MM.1S (cell line): ENCODE measurements at regions not wholly inside any gene's neighbourhood (a gene's known extent, or its start where the extent isn't known, plus 50 kb on each side); places are given as distances from the start of the nearest gene placed in this dataset.

Experiments
- DNase-seq: peaks from one replicate; pipeline ENCODE4 v3.0.0-alpha.2; 2015
- H2AFZ ChIP-seq: fragments of 300-600 bp; sonication (generic); 2 replicates; pipeline ENCODE4 v1.6.0; 2016; ENCODE audit warnings: antibody characterized with exemption, low read length
- H3F3A ChIP-seq: fragments of 300-600 bp; sonication (generic); 2 replicates; pipeline ENCODE4 v1.6.1; 2016; ENCODE audit warnings: mild to moderate bottlenecking, antibody characterized with exemption, low read length, moderate library complexity, mixed read lengths; ENCODE audit not compliant: insufficient read depth
- H3K27ac ChIP-seq: fragments of 300-600 bp; sonication (generic); 2 replicates; pipeline ENCODE4 v1.5.1; 2016; ENCODE audit warnings: mild to moderate bottlenecking, low read length
- H3K27me3 ChIP-seq: fragments of 300-600 bp; sonication (generic); replicated peaks from 2 replicates; pipeline ENCODE4 v1.6.0; 2016; ENCODE audit warnings: low read length; ENCODE audit not compliant: insufficient read depth
- H3K36me3 ChIP-seq: fragments of 300-600 bp; sonication (generic); replicated peaks from 2 replicates; pipeline ENCODE4 v1.6.1; 2016; ENCODE audit warnings: mild to moderate bottlenecking, low read length, mixed read lengths; ENCODE audit not compliant: insufficient read depth
- H3K4me1 ChIP-seq: fragments of 300-600 bp; sonication (generic); 2 replicates; pipeline ENCODE4 v1.6.1; 2016; ENCODE audit warnings: low read length, mixed read lengths
- H3K4me2 ChIP-seq: fragments of 300-600 bp; sonication (generic); 2 replicates; pipeline ENCODE4 v1.6.0; 2016; ENCODE audit warnings: low read depth, low read length
- H3K4me3 ChIP-seq: fragments of 300-600 bp; sonication (generic); 2 replicates; pipeline ENCODE4 v1.5.1; 2016; ENCODE audit warnings: low read length, mixed read lengths
- H3K79me2 ChIP-seq: fragments of 300-600 bp; sonication (generic); 2 replicates; pipeline ENCODE4 v1.6.1; 2016; ENCODE audit warnings: mixed run types, low read length, mixed read lengths
- H3K9ac ChIP-seq: fragments of 300-600 bp; sonication (generic); 2 replicates; pipeline ENCODE4 v1.6.1; 2016; ENCODE audit warnings: low read length, mixed read lengths
- H3K9me2 ChIP-seq: fragments of 300-600 bp; sonication (generic); replicated peaks from 2 replicates; pipeline ENCODE4 v1.6.1; 2016; ENCODE audit warnings: mild to moderate bottlenecking, low read length, mixed read lengths; ENCODE audit not compliant: insufficient read depth
- H3K9me3 ChIP-seq: fragments of 300-600 bp; sonication (generic); replicated peaks from 2 replicates; pipeline ENCODE4 v1.6.1; 2016; ENCODE audit warnings: mild to moderate bottlenecking, low read length, mixed read lengths; ENCODE audit not compliant: insufficient read depth
- H4K20me1 ChIP-seq: fragments of 300-600 bp; sonication (generic); 2 replicates; pipeline ENCODE4 v1.6.1; 2016; ENCODE audit warnings: mild to moderate bottlenecking, low read length, moderate library complexity, mixed read lengths; ENCODE audit not compliant: insufficient read depth
- CTCF ChIP-seq: fragments of 300-600 bp; sonication (generic); IDR thresholded peaks from 2 replicates; pipeline ENCODE4 v1.5.1; 2016; ENCODE audit warnings: antibody characterized with exemption, low read length, mixed read lengths
- EZH2 ChIP-seq: fragments of 300-600 bp; sonication (generic); optimal IDR thresholded peaks from 2 replicates; pipeline ENCODE3; 2017; ENCODE audit warnings: low read depth, mild to moderate bottlenecking, antibody characterized with exemption, low read length, mixed read lengths
- EZH2phosphoT487 ChIP-seq: fragments of 300-600 bp; sonication (generic); IDR thresholded peaks from 2 replicates; pipeline ENCODE4 v1.6.1; 2018; ENCODE audit warnings: antibody characterized with exemption, low read length

GRCh38 chr5:8825139-8825757 is 720.6 kb downstream of the SEMA5A start:
- Histone ChIP-seq H4K20me1 (no peaks in the 10 kb centered on the region), H3K4me2 (no peak overlapping the region), H3K79me2 (no peaks in the 10 kb centered on the region), H3K4me1 (no peaks in the 10 kb centered on the region), H3K27ac (no peak overlapping the region), H3K9me2 (no peaks in the 10 kb centered on the region), H3K4me3 (no peak overlapping the region), H3K27me3 (no peaks in the 10 kb centered on the region), H3K36me3 (no peaks in the 10 kb centered on the region), H2AFZ (no peak overlapping the region), H3F3A (no peaks in the 10 kb centered on the region), H3K9me3 (no peaks in the 10 kb centered on the region), H3K9ac (no peak overlapping the region)
- no peak for DNase-seq
- TF ChIP-seq CTCF: no peak
- no peak for TF ChIP-seq EZH2phosphoT487
- no peak for TF ChIP-seq EZH2

GRCh38 chr5:8826508-8826907 is 719.4 kb downstream of the SEMA5A start:
- no peaks in the 10 kb centered on the region for H3K9me2 ChIP-seq
- no peaks in the 10 kb centered on the region for H4K20me1 ChIP-seq
- no peaks in the 10 kb centered on the region for H3K79me2 ChIP-seq
- H3K36me3 ChIP-seq: no peaks in the 10 kb centered on the region
- H3K27me3 ChIP-seq: no peaks in the 10 kb centered on the region
- TF ChIP-seq EZH2 (no peak), CTCF (no peak), EZH2phosphoT487 (no peak)
- no peaks in the 10 kb centered on the region for H3K4me1 ChIP-seq
- H3K27ac ChIP-seq: no peak overlapping the region
- no peak overlapping the region for H3K4me2 ChIP-seq
- no peak for DNase-seq
- H3K4me3 ChIP-seq: no peak overlapping the region
- no peaks in the 10 kb centered on the region for H3F3A ChIP-seq
- no peak overlapping the region for H3K9ac ChIP-seq
- no peaks in the 10 kb centered on the region for H3K9me3 ChIP-seq
- H2AFZ ChIP-seq: no peak overlapping the region

DNA sequence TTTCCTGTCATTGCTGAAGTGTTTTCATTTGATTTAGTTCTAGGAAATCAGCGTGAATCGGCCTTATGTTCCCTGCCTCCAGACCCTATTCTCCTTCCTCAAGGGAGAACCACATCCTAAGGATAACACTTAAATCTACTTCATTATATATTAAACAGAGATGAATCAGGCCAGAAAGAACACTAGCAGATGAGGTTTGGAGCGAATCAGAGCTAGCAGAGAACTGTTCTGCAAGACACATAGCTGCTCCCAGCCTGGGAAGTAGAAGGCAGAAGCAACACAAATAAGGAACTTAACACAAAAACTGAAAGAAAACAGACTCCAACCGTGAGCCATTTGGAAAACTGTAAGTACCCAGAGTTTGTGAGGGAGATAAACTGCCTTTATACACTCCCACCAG is 718.2 kb downstream of the SEMA5A start:
- H3K9me3 ChIP-seq: no peaks in the 10 kb centered on the region
- no peak overlapping the region for H3K27ac ChIP-seq
- DNase-seq: no peak
- no peak overlapping the region for H3K9ac ChIP-seq
- H3K4me2 ChIP-seq: no peak overlapping the region
- no peaks in the 10 kb centered on the region for H4K20me1 ChIP-seq
- H3F3A ChIP-seq: no peaks in the 10 kb centered on the region
- H2AFZ ChIP-seq: no peak overlapping the region
- H3K79me2 ChIP-seq: no peaks in the 10 kb centered on the region
- H3K9me2 ChIP-seq: no peaks in the 10 kb centered on the region
- TF ChIP-seq CTCF: no peak
- no peak for TF ChIP-seq EZH2
- no peak for TF ChIP-seq EZH2phosphoT487
- no peaks in the 10 kb centered on the region for H3K4me1 ChIP-seq
- no peak overlapping the region for H3K4me3 ChIP-seq
- no peaks in the 10 kb centered on the region for H3K27me3 ChIP-seq
- H3K36me3 ChIP-seq: no peaks in the 10 kb centered on the region
